ENCODE measurements at regions not wholly inside any gene's neighbourhood (a gene's known extent, or its start where the extent isn't known, plus 50 kb on each side); places are given as distances from the start of the nearest gene placed in this dataset.

DNA sequence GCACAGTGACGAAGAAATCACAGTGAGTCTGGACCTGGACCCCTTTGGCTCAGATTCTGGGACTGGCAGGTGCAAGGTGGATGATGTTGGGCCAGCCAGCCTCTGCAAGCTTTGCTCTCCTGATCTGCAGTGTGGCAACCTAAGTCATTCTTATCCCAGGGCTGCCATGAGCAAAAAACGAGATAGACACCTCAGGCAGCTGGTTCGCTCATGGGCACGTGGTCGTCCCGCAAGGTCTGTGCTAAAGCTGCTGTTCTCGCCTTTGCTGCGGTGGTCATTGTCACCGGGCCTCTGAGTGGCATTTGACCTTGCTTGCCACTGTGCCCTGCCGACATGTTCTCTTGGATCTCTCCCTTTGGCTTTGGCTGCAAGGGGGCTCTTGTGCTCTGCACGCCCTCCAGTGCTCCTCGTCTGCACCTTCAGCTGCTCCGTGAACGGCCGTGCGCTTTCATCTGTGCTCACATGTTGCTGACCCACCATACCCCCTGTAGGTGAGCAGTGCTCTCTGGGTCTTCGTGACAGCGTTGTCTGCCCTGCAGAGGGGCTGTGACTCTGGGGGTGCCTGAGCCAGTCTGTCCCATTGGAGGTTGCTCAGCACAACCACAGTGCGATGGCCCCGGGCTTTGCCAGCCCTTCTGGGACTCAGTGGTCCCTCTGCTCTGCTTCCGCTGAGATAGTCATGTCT, 317.0 kb downstream of the GLRX3 start:
- H3K36me3 ChIP-seq: no peaks in the 10 kb centered on the region
- in situ Hi-C loops (cut with MboI; ENCODE audit: low sequenced_read_pairs in 4 of 4): no loop called here
- ATAC-seq: no peak
- intact Hi-C loops (cut with DNase I; ENCODE audit: low total_unique reads): no loop called here
- no peaks in the 10 kb centered on the region for H3K4me1 ChIP-seq
- no peak overlapping the region for H3K4me3 ChIP-seq
- H3K27ac ChIP-seq: no peak overlapping the region
- DNase-seq: no peak
- peaks cover 0 to 2% (median 0%) of the 10 kb centered on the region in 3 donors for H3K27me3 ChIP-seq
- H3K9me3 ChIP-seq: no peaks in the 10 kb centered on the region
- TF ChIP-seq POLR2A (IDR thresholded peaks at IDR 0.05): no peak
- TF ChIP-seq, protein P1, sequence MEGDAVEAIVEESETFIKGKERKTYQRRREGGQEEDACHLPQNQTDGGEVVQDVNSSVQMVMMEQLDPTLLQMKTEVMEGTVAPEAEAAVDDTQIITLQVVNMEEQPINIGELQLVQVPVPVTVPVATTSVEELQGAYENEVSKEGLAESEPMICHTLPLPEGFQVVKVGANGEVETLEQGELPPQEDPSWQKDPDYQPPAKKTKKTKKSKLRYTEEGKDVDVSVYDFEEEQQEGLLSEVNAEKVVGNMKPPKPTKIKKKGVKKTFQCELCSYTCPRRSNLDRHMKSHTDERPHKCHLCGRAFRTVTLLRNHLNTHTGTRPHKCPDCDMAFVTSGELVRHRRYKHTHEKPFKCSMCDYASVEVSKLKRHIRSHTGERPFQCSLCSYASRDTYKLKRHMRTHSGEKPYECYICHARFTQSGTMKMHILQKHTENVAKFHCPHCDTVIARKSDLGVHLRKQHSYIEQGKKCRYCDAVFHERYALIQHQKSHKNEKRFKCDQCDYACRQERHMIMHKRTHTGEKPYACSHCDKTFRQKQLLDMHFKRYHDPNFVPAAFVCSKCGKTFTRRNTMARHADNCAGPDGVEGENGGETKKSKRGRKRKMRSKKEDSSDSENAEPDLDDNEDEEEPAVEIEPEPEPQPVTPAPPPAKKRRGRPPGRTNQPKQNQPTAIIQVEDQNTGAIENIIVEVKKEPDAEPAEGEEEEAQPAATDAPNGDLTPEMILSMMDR (IDR thresholded peaks at IDR 0.05 in 4 of 5, conservative IDR thresholded peaks at IDR 0.05 in 1 of 5): no peak

DNA sequence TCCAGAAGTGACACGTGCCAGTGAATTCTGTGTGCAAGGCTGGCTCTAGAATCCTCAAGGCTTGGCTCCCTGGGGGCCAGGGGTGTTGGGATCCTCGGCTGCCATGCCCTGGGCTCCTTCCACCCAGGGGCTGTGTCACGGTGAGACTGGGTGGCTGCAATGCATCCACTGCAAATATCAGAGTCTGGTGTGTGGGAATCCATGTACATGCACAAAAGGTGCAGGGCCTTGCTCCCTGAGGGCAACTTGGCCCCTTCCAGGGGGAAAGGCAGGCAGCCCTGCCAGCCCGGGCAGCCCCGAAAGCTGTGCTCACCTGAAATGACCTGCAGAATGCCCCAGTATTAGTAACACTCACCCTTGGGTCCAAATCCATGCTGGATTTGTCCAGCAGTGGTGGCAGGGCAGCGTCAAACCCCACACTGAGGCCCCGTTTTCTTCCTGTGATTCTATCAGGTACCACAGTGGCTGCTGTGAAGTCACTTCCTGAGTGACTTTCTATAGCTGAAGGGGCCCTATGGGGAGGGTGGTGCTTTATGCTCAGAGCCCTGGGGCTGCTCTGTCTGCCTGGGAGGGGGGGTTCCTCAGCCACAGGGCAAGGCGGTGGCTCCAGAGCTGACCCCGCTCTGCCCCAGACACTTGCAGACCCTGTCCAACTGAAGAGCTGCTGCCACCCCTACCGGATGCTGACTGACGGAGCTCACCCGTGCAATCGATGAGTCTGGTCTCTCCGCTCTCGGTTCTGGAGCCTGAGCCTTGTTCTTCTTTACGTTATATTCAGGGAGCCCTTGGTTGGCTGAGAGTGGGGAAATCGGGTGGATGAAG, 317.7 kb downstream of the GLRX3 start:
- no peaks in the 10 kb centered on the region for H3K36me3 ChIP-seq
- no peak overlapping the region for H3K27ac ChIP-seq
- no peaks in the 10 kb centered on the region for H3K4me1 ChIP-seq
- ATAC-seq (no peak), DNase-seq (no peak)
- no peaks in the 10 kb centered on the region for H3K9me3 ChIP-seq
- in situ Hi-C loops (cut with MboI; ENCODE audit: low sequenced_read_pairs in 4 of 4) (no loop called here), intact Hi-C loops (cut with DNase I; ENCODE audit: low total_unique reads) (no loop called here)
- TF ChIP-seq, protein P1 (IDR thresholded peaks at IDR 0.05 in 4 of 5, conservative IDR thresholded peaks at IDR 0.05 in 1 of 5): no peak
- no peak for TF ChIP-seq POLR2A (IDR thresholded peaks at IDR 0.05)
- peaks cover 0 to 2% (median 0%) of the 10 kb centered on the region in 3 donors for H3K27me3 ChIP-seq
- H3K4me3 ChIP-seq: no peak overlapping the region

DNA sequence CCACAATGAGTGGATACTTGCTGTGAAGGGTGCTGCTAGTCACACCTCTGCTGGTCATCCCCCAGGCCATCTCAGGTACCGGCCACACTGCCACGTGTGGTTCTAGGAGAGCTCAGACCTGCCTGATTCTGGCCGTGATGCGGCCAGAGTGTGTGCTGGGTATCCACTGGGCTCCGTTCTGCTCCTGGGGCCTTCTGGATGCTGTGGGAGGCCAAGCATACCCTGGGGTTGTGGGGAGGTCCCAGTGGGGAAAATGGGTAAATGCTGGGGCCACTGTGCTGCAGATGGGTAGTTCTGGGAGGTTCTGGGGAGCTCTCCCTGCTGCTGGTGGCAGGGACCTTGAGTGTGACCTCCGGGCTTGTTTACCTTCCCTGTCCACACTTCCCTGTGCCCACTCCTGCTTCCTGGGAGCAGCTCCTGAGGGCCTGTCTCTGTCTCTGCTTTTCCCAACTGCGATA, 318.4 kb downstream of the GLRX3 start:
- H3K27me3 ChIP-seq: peaks cover 0 to 2% (median 0%) of the 10 kb centered on the region in 3 donors
- no peak for ATAC-seq
- intact Hi-C loops (cut with DNase I; ENCODE audit: low total_unique reads) (no loop called here), in situ Hi-C loops (cut with MboI; ENCODE audit: low sequenced_read_pairs in 4 of 4) (no loop called here)
- no peak overlapping the region for H3K4me3 ChIP-seq
- no peaks in the 10 kb centered on the region for H3K36me3 ChIP-seq
- no peaks in the 10 kb centered on the region for H3K4me1 ChIP-seq
- no peak overlapping the region for H3K27ac ChIP-seq
- no peaks in the 10 kb centered on the region for H3K9me3 ChIP-seq
- DNase-seq: no peak
- TF ChIP-seq, protein P1 (IDR thresholded peaks at IDR 0.05 in 4 of 5, conservative IDR thresholded peaks at IDR 0.05 in 1 of 5): no peak
- TF ChIP-seq POLR2A (IDR thresholded peaks at IDR 0.05): no peak

DNA sequence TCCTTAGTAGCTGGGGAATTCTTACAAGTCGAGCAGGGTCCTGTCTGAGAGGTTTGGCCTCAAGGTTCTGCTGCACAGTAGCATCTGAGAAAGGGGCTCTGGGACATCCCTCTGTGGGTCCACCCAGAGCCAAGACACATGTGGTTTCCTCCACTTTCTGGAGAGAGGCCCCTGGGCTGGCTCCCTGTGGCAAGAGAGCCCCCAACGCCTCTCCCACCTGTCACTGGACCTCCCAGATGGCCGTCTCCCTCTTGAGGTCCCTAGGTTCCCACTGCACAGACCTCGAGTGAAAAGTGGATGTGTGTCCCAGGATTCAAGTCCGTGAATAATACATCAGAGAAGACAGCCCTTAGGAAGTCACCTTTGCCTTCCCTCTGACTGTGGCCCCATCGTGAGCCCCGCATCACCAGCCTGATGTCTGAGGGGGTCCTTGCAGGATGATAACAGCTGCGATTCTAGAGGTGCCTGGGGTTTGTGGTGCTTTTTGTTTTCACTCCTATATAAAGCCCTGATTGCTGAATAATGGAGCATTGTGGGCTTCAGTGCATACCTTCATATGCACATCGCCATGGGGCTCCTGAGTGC, 319.0 kb downstream of the GLRX3 start:
- in situ Hi-C loops (cut with MboI; ENCODE audit: low sequenced_read_pairs in 4 of 4): no loop called here
- H3K36me3 ChIP-seq: no peaks in the 10 kb centered on the region
- no peaks in the 10 kb centered on the region for H3K4me1 ChIP-seq
- intact Hi-C loops (cut with DNase I; ENCODE audit: low total_unique reads): no loop called here
- TF ChIP-seq, protein P1 (IDR thresholded peaks at IDR 0.05 in 4 of 5, conservative IDR thresholded peaks at IDR 0.05 in 1 of 5): no peak
- TF ChIP-seq POLR2A (IDR thresholded peaks at IDR 0.05): no peak
- H3K9me3 ChIP-seq: no peaks in the 10 kb centered on the region
- DNase-seq: no peak
- ATAC-seq: no peak
- no peak overlapping the region for H3K4me3 ChIP-seq
- no peak overlapping the region for H3K27ac ChIP-seq
- H3K27me3 ChIP-seq: no peaks in the 10 kb centered on the region
